HCT116 (cell line): ENCODE measurements at regions not wholly inside any gene's neighbourhood (a gene's known extent, or its start where the extent isn't known, plus 50 kb on each side); places are given as distances from the start of the nearest gene placed in this dataset.

ENCODE experiments used
- ATF3 ChIP-seq: IDR thresholded peaks from 2 replicates; pipeline ENCODE4 v1.6.1; 2012
- CEBPB ChIP-seq: IDR thresholded peaks from 2 replicates; pipeline ENCODE4 v1.6.1; 2012; ENCODE audit warnings: low read depth
- ELF1 ChIP-seq: IDR thresholded peaks from 2 replicates; pipeline ENCODE4 v1.6.1; 2012; ENCODE audit warnings: low read depth, borderline replicate concordance
- EZH2phosphoT487 ChIP-seq: fragments of 200-600 bp; IDR thresholded peaks from 2 replicates; pipeline ENCODE4 v1.6.1; 2018; ENCODE audit warnings: antibody characterized with exemption, borderline replicate concordance
- POLR2A ChIP-seq: IDR thresholded peaks from 2 replicates; pipeline ENCODE4 v1.7.0; 2011; ENCODE audit warnings: borderline replicate concordance; ENCODE audit not compliant: insufficient read depth, insufficient read length; ENCODE audit errors: extremely low read depth
- SIN3A ChIP-seq: IDR thresholded peaks from 2 replicates; pipeline ENCODE4 v1.6.1; 2012; ENCODE audit warnings: low read depth
- YY1 ChIP-seq: IDR thresholded peaks from 2 replicates; pipeline ENCODE4 v1.6.1; 2011; ENCODE audit warnings: low read length, low read depth, moderate library complexity, mild to moderate bottlenecking; ENCODE audit not compliant: insufficient replicate concordance; ENCODE audit errors: extremely low read depth
- ZFX ChIP-seq: fragments of 450-650 bp; IDR thresholded peaks from 2 replicates; pipeline ENCODE4 v1.6.1; 2017
- ZNF274 ChIP-seq: fragments of 200-500 bp; sonication (Bioruptor generic); IDR thresholded peaks from 2 replicates; pipeline ENCODE4 v1.6.1; 2014; ENCODE audit warnings: mild to moderate bottlenecking, low read depth, low read length, inconsistent platforms
- TF ChIP-seq, protein P1 (sequence below): IDR thresholded peaks from 2 replicates; pipeline ENCODE4 v1.6.1; 2012; ENCODE audit warnings: low read depth
- TF ChIP-seq, protein P2 (sequence below), 3 experiments: fragments of 200-600 bp in 1 of 3; sonication (generic) in 1 of 3; IDR thresholded peaks in 2 of 3; conservative IDR thresholded peaks in 1 of 3; 2 replicates each; pipeline ENCODE4 v1.5.1; 2012 to 2017; ENCODE audit warnings: low read depth in 2 of 3, low read length in 2 of 3, antibody characterized with exemption in 1 of 3, borderline replicate concordance in 1 of 3, control low read depth in 1 of 3, mild to moderate bottlenecking in 1 of 3, mixed read lengths in 1 of 3, mixed run types in 1 of 3, moderate library complexity in 1 of 3; ENCODE audit not compliant: insufficient read depth in 1 of 3
- TF ChIP-seq, protein P3 (sequence below): IDR thresholded peaks from 2 replicates; pipeline ENCODE4 v1.6.1; 2012

GRCh38 chr10:21293518-21294356 lies 231.7 kb downstream of the SKIDA1 start:
- TF ChIP-seq, protein P1, sequence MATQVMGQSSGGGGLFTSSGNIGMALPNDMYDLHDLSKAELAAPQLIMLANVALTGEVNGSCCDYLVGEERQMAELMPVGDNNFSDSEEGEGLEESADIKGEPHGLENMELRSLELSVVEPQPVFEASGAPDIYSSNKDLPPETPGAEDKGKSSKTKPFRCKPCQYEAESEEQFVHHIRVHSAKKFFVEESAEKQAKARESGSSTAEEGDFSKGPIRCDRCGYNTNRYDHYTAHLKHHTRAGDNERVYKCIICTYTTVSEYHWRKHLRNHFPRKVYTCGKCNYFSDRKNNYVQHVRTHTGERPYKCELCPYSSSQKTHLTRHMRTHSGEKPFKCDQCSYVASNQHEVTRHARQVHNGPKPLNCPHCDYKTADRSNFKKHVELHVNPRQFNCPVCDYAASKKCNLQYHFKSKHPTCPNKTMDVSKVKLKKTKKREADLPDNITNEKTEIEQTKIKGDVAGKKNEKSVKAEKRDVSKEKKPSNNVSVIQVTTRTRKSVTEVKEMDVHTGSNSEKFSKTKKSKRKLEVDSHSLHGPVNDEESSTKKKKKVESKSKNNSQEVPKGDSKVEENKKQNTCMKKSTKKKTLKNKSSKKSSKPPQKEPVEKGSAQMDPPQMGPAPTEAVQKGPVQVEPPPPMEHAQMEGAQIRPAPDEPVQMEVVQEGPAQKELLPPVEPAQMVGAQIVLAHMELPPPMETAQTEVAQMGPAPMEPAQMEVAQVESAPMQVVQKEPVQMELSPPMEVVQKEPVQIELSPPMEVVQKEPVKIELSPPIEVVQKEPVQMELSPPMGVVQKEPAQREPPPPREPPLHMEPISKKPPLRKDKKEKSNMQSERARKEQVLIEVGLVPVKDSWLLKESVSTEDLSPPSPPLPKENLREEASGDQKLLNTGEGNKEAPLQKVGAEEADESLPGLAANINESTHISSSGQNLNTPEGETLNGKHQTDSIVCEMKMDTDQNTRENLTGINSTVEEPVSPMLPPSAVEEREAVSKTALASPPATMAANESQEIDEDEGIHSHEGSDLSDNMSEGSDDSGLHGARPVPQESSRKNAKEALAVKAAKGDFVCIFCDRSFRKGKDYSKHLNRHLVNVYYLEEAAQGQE = no peak
- no peak for TF ChIP-seq ELF1
- no peak for TF ChIP-seq CEBPB
- TF ChIP-seq SIN3A = no peak
- TF ChIP-seq POLR2A = no peak
- TF ChIP-seq EZH2phosphoT487 = no peak
- no peak for TF ChIP-seq ATF3
- TF ChIP-seq ZNF274 = no peak
- TF ChIP-seq, protein P2, sequence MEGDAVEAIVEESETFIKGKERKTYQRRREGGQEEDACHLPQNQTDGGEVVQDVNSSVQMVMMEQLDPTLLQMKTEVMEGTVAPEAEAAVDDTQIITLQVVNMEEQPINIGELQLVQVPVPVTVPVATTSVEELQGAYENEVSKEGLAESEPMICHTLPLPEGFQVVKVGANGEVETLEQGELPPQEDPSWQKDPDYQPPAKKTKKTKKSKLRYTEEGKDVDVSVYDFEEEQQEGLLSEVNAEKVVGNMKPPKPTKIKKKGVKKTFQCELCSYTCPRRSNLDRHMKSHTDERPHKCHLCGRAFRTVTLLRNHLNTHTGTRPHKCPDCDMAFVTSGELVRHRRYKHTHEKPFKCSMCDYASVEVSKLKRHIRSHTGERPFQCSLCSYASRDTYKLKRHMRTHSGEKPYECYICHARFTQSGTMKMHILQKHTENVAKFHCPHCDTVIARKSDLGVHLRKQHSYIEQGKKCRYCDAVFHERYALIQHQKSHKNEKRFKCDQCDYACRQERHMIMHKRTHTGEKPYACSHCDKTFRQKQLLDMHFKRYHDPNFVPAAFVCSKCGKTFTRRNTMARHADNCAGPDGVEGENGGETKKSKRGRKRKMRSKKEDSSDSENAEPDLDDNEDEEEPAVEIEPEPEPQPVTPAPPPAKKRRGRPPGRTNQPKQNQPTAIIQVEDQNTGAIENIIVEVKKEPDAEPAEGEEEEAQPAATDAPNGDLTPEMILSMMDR (IDR thresholded peaks at IDR 0.05 in 2 of 3, conservative IDR thresholded peaks at IDR 0.05 in 1 of 3; ENCODE audit: borderline replicate concordance in 1 of 3, insufficient read depth in 1 of 3, low read depth in 2 of 3, low read length in 2 of 3) = no peak
- TF ChIP-seq YY1 = no peak
- TF ChIP-seq, protein P3, sequence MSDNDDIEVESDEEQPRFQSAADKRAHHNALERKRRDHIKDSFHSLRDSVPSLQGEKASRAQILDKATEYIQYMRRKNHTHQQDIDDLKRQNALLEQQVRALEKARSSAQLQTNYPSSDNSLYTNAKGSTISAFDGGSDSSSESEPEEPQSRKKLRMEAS = no peak
- no peak for TF ChIP-seq ZFX
